Upper lobe of left lung (tissue), 6 donors: ENCODE measurements at regions not wholly inside any gene's neighbourhood (a gene's known extent, or its start where the extent isn't known, plus 50 kb on each side); places are given as distances from the start of the nearest gene placed in this dataset.
A peak's percentile ranks its signal among the peaks of the same experiment; 100 is the strongest.

Experiments
- ATAC-seq, 2 donors: fragments of 200-7000 bp; cut with Tn5 transposase; one replicate each; pipeline ENCODE4 v1.9.1; 2022; ENCODE audit warnings: mild to moderate bottlenecking in 2 of 2, moderate library complexity in 2 of 2; ENCODE audit not compliant: low FRiP score in 2 of 2
- DNase-seq, 2 donors: peaks; one replicate each; pipeline ENCODE4 v3.0.0-alpha.2; 2019 to 2020
- H3K27ac ChIP-seq, 4 donors: fragments of 200-600 bp; sonication (generic); one replicate each; pipeline ENCODE4 v1.5.1; 2016 to 2019
- H3K27me3 ChIP-seq, 4 donors: fragments of 200-600 bp; sonication (generic); one replicate each; pipeline ENCODE4 v1.5.1; 2017 to 2019
- H3K36me3 ChIP-seq, 4 donors: fragments of 200-600 bp; sonication (generic); one replicate each; pipeline ENCODE4 v1.5.1; 2016 to 2019
- H3K4me1 ChIP-seq, 4 donors: fragments of 200-600 bp; sonication (generic); one replicate each; pipeline ENCODE4 v1.5.1; 2018 to 2019
- H3K4me3 ChIP-seq, 4 donors: fragments of 200-600 bp; sonication (generic); one replicate each; pipeline ENCODE4 v1.5.1; 2017 to 2019; ENCODE audit warnings: mild to moderate bottlenecking in 2 of 4, moderate library complexity in 1 of 4
- H3K9me3 ChIP-seq, 4 donors: fragments of 200-600 bp; sonication (generic); one replicate each; pipeline ENCODE4 v1.5.1; 2018 to 2019
- CTCF ChIP-seq, 6 experiments: fragments of 450-650 bp in 4 of 6; fragments of 200-600 bp in 2 of 6; sonication (generic) in 2 of 6; IDR thresholded peaks; one replicate each; pipeline ENCODE4 v1.5.1; 2016 to 2019; ENCODE audit warnings: antibody characterized with exemption in 6 of 6
- EP300 ChIP-seq, 4 donors: sonication (generic); formaldehyde crosslinking; IDR thresholded peaks; one replicate each; pipeline ENCODE4 v1.5.1; 2017; ENCODE audit warnings: antibody characterized with exemption in 4 of 4, control low read depth in 2 of 4
- POLR2A ChIP-seq, 4 donors: fragments of 450-650 bp; IDR thresholded peaks; one replicate each; pipeline ENCODE4 v1.5.1; 2016 to 2017; ENCODE audit warnings: antibody characterized with exemption in 4 of 4, mild to moderate bottlenecking in 2 of 4
- POLR2AphosphoS5 ChIP-seq, 2 donors: sonication (generic); formaldehyde crosslinking; IDR thresholded peaks; one replicate each; pipeline ENCODE4 v1.5.1; 2017; ENCODE audit warnings: antibody characterized with exemption in 2 of 2
- WGBS, 2 donors: methylation state at CpG; one replicate each; pipeline ENCODE4 v1.1.5; 2017 to 2018; 5-methylcytosine and 5-hydroxymethylcytosine counted together
- donor health status: DM: no; HTN: no; CAD: no; lungs with moderate emphysema.
- donor health status: DM: no; HTN: yes; CAD: no; lungs with severe emphysema.

GRCh38 chr6:122524056-122524455, 52.4 kb upstream of the SERINC1 start:
- TF ChIP-seq POLR2A (IDR thresholded peaks at IDR 0.05) (no peak), POLR2AphosphoS5 (IDR thresholded peaks at IDR 0.05) (no peak), EP300 (IDR thresholded peaks at IDR 0.05) (no peak), CTCF (IDR thresholded peaks at IDR 0.05) (no peak)
- DNase-seq (no peak), ATAC-seq (no peak)
- Histone ChIP-seq H3K9me3 (no peaks in the 10 kb centered on the region), H3K27me3 (no peaks in the 10 kb centered on the region), H3K36me3 (no peaks in the 10 kb centered on the region), H3K4me3 (no peak overlapping the region), H3K4me1 (no peaks in the 10 kb centered on the region), H3K27ac (no peak overlapping the region)
- 20 to 64% methylated on average over 2 of the region's 2 CpGs for WGBS, 2 donors

GRCh38 chr6:122530440-122531046, 58.9 kb upstream of the SERINC1 start:
- no peak for DNase-seq
- 0% methylated on average over 1 of the region's 1 CpG for WGBS, 2 donors
- Histone ChIP-seq H3K9me3 (no peaks in the 10 kb centered on the region), H3K4me3 (no peak overlapping the region), H3K27ac (no peak overlapping the region), H3K4me1 (no peaks in the 10 kb centered on the region), H3K36me3 (no peaks in the 10 kb centered on the region), H3K27me3 (no peaks in the 10 kb centered on the region)
- ATAC-seq = peak; percentile 73 to 91
- no peak for TF ChIP-seq EP300 (IDR thresholded peaks at IDR 0.05)
- TF ChIP-seq CTCF (IDR thresholded peaks at IDR 0.05) = peak; percentile 72 to 88 (median 86)

- DNase-seq (no peak), ATAC-seq (no peak)
- Histone ChIP-seq H3K4me3 (no peak overlapping the region), H3K4me1 (no peaks in the 10 kb centered on the region), H3K27ac (no peak overlapping the region), H3K36me3 (no peaks in the 10 kb centered on the region), H3K9me3 (no peaks in the 10 kb centered on the region), H3K27me3 (no peaks in the 10 kb centered on the region)
- TF ChIP-seq POLR2AphosphoS5 (IDR thresholded peaks at IDR 0.05) = no peak
- TF ChIP-seq POLR2A (IDR thresholded peaks at IDR 0.05) = no peak
- TF ChIP-seq CTCF (IDR thresholded peaks at IDR 0.05) = no peak
- no peak for TF ChIP-seq EP300 (IDR thresholded peaks at IDR 0.05)
- WGBS, 2 donors = 57 to 68% methylated on average over 3 of the region's 3 CpGs
Measured at GRCh38 chr6:122548281-122548680, 61.9 kb upstream of the PKIB start.

- no peak for DNase-seq
- no peaks in the 10 kb centered on the region for H3K36me3 ChIP-seq
Measured at GRCh38 chr6:122548820-122549219, 61.4 kb upstream of the PKIB start.

More at GRCh38 chr6:122548820-122549219, 61.4 kb upstream of the PKIB start:
- Histone ChIP-seq H3K4me3 (no peak overlapping the region), H3K4me1 (no peaks in the 10 kb centered on the region), H3K27me3 (no peaks in the 10 kb centered on the region), H3K9me3 (no peaks in the 10 kb centered on the region), H3K27ac (no peak overlapping the region)
- ATAC-seq = no peak
- TF ChIP-seq POLR2A (IDR thresholded peaks at IDR 0.05) = no peak
- no peak for TF ChIP-seq EP300 (IDR thresholded peaks at IDR 0.05)
- TF ChIP-seq CTCF (IDR thresholded peaks at IDR 0.05) = no peak
- no peak for TF ChIP-seq POLR2AphosphoS5 (IDR thresholded peaks at IDR 0.05)
